Endothelial cell (in vitro differentiated cells): ENCODE measurements at regions not wholly inside any gene's neighbourhood (a gene's known extent, or its start where the extent isn't known, plus 50 kb on each side); places are given as distances from the start of the nearest gene placed in this dataset.
A peak's percentile ranks its signal among the peaks of the same experiment; 100 is the strongest.

Source experiments
- DNase-seq: peaks from one replicate; pipeline ENCODE4 v3.0.0; 2021; ENCODE audit warnings: low spot score
- H3K27ac Mint-ChIP-seq: one replicate; pipeline ENCODE4 v1.8.0; 2021; ENCODE audit warnings: mixed read lengths, inconsistent platforms; ENCODE audit not compliant: unreplicated experiment
- H3K27me3 Mint-ChIP-seq: one replicate; pipeline ENCODE4 v1.8.0; 2021; ENCODE audit warnings: mild to moderate bottlenecking, moderate library complexity, mixed read lengths, inconsistent platforms; ENCODE audit not compliant: unreplicated experiment
- H3K36me3 Mint-ChIP-seq: one replicate; pipeline ENCODE4 v1.8.0; 2021; ENCODE audit warnings: mild to moderate bottlenecking, low read depth, mixed read lengths, inconsistent platforms; ENCODE audit not compliant: unreplicated experiment
- H3K4me1 Mint-ChIP-seq: one replicate; pipeline ENCODE4 v1.8.0; 2021; ENCODE audit warnings: mild to moderate bottlenecking, mixed read lengths, inconsistent platforms; ENCODE audit not compliant: unreplicated experiment
- H3K4me3 Mint-ChIP-seq: one replicate; pipeline ENCODE4 v1.8.0; 2021; ENCODE audit warnings: mild to moderate bottlenecking, mixed read lengths, inconsistent platforms; ENCODE audit not compliant: unreplicated experiment
- H3K9me3 Mint-ChIP-seq: one replicate; pipeline ENCODE4 v1.8.0; 2021; ENCODE audit warnings: mixed read lengths, inconsistent platforms; ENCODE audit not compliant: unreplicated experiment
- TF ChIP-seq, protein P1 (sequence below): fragments of 200-600 bp; sonication (generic); IDR thresholded peaks from one replicate; pipeline ENCODE4 v1.5.0; 2021; ENCODE audit warnings: antibody characterized with exemption; ENCODE audit not compliant: unreplicated experiment

DNA sequence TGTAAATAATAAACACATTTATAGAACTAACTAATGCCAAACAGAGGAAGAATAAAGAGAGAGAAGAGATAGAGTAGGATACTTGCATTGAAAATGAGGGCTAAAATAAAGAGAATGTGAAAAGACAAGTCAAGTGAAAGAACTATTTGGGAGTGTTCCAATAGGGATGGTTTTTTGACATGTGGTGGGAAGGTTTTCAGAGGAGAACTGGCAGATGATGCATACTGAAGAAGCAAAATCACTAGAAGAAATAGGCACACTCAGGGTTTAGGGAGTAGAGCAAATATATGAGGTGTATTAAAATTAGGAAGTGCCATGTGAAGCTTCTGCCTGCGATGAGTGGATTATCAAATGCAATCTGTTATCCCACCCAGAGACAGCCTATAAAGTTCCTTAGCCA, 744.8 kb downstream of the REEP3 start:
- H3K36me3 Mint-ChIP-seq = no peaks in the 10 kb centered on the region
- H3K4me3 Mint-ChIP-seq = no peak overlapping the region
- no peak for DNase-seq
- peaks cover 5% of the 10 kb centered on the region for H3K4me1 Mint-ChIP-seq
- no peaks in the 10 kb centered on the region for H3K9me3 Mint-ChIP-seq
- H3K27ac Mint-ChIP-seq = no peak overlapping the region
- peaks cover 1% of the 10 kb centered on the region for H3K27me3 Mint-ChIP-seq
- TF ChIP-seq, protein P1, sequence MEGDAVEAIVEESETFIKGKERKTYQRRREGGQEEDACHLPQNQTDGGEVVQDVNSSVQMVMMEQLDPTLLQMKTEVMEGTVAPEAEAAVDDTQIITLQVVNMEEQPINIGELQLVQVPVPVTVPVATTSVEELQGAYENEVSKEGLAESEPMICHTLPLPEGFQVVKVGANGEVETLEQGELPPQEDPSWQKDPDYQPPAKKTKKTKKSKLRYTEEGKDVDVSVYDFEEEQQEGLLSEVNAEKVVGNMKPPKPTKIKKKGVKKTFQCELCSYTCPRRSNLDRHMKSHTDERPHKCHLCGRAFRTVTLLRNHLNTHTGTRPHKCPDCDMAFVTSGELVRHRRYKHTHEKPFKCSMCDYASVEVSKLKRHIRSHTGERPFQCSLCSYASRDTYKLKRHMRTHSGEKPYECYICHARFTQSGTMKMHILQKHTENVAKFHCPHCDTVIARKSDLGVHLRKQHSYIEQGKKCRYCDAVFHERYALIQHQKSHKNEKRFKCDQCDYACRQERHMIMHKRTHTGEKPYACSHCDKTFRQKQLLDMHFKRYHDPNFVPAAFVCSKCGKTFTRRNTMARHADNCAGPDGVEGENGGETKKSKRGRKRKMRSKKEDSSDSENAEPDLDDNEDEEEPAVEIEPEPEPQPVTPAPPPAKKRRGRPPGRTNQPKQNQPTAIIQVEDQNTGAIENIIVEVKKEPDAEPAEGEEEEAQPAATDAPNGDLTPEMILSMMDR = no peak

DNA sequence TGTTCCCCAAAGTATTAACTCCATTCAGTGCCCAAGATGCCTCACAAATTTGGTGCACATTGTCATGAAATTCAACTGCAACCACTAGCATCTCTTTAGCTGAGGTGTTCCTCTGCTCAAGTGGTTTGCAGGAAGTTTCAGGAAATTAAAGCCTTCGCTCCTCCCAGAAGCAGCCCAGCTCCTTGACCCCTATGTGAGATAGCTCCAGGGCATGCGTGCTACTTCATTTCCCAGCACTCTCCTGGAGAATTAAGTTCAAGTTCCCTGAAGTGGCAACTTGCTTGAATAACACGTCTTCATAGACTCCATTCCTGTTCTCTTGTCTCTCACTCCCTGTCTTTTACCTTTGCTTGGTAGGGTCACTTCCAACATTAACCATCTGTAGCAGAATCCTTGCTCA, 750.3 kb downstream of the REEP3 start:
- DNase-seq = no peak
- Mint-ChIP-seq H3K4me1 (peaks cover 4% of the 10 kb centered on the region), H3K27me3 (peaks cover 1% of the 10 kb centered on the region), H3K9me3 (no peaks in the 10 kb centered on the region), H3K27ac (no peak overlapping the region), H3K4me3 (no peak overlapping the region), H3K36me3 (no peaks in the 10 kb centered on the region)
- TF ChIP-seq, protein P1 = no peak

DNA sequence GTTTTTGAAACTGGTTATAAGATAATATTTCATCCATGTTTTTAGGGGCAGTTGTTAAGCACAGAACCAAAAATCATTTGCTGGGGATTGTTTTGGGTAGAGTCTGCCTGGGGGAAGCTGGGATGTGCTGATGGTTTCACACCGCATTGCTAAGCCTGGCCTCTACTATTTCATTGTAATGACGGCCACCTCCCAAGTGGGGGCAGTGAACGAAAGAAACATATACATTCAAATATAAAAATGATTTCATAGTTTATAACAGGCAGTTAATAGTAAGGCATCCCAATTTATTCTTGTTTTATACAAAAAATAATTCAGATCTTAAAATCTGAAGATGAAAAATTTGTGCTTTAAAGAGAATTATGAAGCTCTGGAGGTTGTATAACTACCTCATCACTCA, 750.8 kb downstream of the REEP3 start:
- Mint-ChIP-seq H3K4me1 (peaks cover 4% of the 10 kb centered on the region), H3K4me3 (no peak overlapping the region), H3K27me3 (peaks cover 1% of the 10 kb centered on the region), H3K27ac (no peak overlapping the region), H3K9me3 (no peaks in the 10 kb centered on the region), H3K36me3 (no peaks in the 10 kb centered on the region)
- DNase-seq = no peak
- TF ChIP-seq, protein P1 = peak; percentile 13

DNA sequence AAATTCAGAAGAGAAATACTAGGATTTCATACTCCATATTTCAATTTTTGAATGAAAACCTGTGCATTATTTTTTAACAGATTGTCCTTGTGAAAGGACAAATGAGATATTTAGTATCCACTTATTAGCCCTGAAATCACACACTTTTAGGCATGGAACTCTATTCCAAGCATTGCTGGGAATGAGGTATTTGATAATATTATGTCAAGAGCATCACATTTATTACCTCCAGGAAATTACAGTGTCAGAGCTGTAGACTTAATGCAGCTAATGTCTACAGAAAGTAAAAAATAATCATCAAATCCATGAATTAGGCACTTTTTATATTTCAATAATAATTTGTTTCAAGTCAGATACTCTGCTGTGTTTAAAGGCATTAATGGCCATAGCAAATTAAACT, 753.8 kb downstream of the REEP3 start:
- no peak overlapping the region for H3K27ac Mint-ChIP-seq
- no peaks in the 10 kb centered on the region for H3K9me3 Mint-ChIP-seq
- H3K4me3 Mint-ChIP-seq = no peak overlapping the region
- TF ChIP-seq, protein P1 = no peak
- no peaks in the 10 kb centered on the region for H3K36me3 Mint-ChIP-seq
- H3K27me3 Mint-ChIP-seq = no peaks in the 10 kb centered on the region
- H3K4me1 Mint-ChIP-seq = peaks cover under 1% of the 10 kb centered on the region
- no peak for DNase-seq

DNA sequence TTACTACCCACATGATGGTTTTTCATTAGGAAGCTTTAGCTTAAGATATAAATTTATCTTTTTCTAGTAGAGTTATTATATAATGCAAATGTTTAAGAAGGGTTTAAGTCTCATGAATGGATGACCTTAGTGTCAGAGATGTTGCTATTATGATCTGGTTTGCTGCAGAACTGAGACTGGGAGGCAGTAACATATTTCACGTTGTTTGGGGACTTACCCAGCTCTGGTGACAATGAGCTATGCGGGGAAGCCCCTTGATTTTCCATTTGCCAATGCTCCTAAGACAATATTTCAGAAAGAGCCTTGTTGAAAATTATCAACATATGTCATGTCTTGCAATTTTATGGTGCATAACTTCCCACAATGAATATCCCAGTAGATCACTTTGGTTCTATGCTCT, 754.6 kb downstream of the REEP3 start:
- Mint-ChIP-seq H3K27ac (no peak overlapping the region), H3K27me3 (no peaks in the 10 kb centered on the region), H3K4me3 (no peak overlapping the region), H3K36me3 (no peaks in the 10 kb centered on the region), H3K9me3 (no peaks in the 10 kb centered on the region), H3K4me1 (no peaks in the 10 kb centered on the region)
- DNase-seq = no peak
- TF ChIP-seq, protein P1 = no peak
